ENCODE measurements at regions not wholly inside any gene's neighbourhood (a gene's known extent, or its start where the extent isn't known, plus 50 kb on each side); places are given as distances from the start of the nearest gene placed in this dataset.
"Not testable (repeated sequence)": the region's sequence is repeated elsewhere in the genome, so short reads cannot be mapped to it uniquely, and the experiment has no call there.

DNA sequence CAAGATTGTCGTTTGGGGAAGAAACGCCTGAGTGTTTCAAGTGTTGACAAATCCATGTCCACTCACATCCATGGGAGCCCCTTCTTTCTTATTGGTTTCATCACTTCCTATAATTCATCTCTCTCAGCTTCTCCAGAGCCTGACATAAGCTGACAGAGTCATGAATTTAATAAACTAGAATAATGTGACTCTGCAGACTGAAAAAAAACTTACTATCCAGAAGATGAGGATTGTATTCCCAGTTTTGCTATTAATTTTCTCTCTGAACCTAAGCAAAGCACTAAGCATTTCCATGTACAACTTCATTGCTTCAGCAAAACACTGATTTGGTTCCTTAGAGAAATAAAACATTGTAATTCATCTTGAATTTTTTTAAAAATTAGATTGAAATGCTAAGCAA is 691.8 kb downstream of the MTRR start:
- H3K36me3 Mint-ChIP-seq (ENCODE audit: low read depth): no peaks in the 10 kb centered on the region
- no peaks in the 10 kb centered on the region for H3K9me3 Mint-ChIP-seq
- TF ChIP-seq, protein P1, sequence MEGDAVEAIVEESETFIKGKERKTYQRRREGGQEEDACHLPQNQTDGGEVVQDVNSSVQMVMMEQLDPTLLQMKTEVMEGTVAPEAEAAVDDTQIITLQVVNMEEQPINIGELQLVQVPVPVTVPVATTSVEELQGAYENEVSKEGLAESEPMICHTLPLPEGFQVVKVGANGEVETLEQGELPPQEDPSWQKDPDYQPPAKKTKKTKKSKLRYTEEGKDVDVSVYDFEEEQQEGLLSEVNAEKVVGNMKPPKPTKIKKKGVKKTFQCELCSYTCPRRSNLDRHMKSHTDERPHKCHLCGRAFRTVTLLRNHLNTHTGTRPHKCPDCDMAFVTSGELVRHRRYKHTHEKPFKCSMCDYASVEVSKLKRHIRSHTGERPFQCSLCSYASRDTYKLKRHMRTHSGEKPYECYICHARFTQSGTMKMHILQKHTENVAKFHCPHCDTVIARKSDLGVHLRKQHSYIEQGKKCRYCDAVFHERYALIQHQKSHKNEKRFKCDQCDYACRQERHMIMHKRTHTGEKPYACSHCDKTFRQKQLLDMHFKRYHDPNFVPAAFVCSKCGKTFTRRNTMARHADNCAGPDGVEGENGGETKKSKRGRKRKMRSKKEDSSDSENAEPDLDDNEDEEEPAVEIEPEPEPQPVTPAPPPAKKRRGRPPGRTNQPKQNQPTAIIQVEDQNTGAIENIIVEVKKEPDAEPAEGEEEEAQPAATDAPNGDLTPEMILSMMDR (IDR thresholded peaks at IDR 0.05): no peak
- H3K27me3 Mint-ChIP-seq (ENCODE audit: insufficient read depth): peaks cover 3% of the 10 kb centered on the region; the same call in 1 of the 2 replicates
- H3K4me1 Mint-ChIP-seq (ENCODE audit: low read depth): no peaks in the 10 kb centered on the region
- H3K27ac Mint-ChIP-seq: no peak overlapping the region
- no peak for DNase-seq
- no peak overlapping the region for H3K4me3 Mint-ChIP-seq

DNA sequence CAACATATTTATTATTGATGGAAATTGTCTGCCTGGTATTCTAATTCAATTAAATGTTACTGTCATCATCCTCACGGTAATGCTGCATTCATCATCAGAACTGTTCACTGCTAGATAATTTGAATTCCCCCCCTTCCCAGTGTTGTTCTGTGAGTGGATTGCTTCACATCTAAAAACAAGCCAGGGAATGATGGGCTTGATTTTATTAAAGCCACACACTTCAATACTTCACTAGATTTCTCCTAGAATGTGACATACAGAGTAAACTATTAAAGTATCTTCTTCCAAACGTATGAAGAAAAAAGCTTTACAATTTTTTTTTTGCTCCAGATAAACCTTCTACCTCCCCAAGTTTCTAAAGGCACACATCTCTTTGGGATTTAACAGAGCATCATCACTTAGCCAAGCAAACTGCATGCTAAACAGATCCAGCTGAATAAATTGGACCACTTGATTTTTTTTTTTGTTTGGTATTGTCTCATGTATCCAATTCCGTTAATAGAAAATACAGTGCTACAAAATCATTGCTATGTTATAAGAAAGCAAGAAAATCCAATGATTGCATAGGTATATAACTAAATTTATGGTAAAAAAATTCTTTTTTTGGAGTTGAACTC is 692.4 kb downstream of the MTRR start:
- peaks cover 3% of the 10 kb centered on the region; the same call in 1 of the 2 replicates for H3K27me3 Mint-ChIP-seq (ENCODE audit: insufficient read depth)
- H3K36me3 Mint-ChIP-seq (ENCODE audit: low read depth): no peaks in the 10 kb centered on the region
- no peak overlapping the region for H3K4me3 Mint-ChIP-seq
- H3K9me3 Mint-ChIP-seq: no peaks in the 10 kb centered on the region
- no peaks in the 10 kb centered on the region for H3K4me1 Mint-ChIP-seq (ENCODE audit: low read depth)
- no peak for DNase-seq
- H3K27ac Mint-ChIP-seq: no peak overlapping the region
- TF ChIP-seq, protein P1 (IDR thresholded peaks at IDR 0.05): no peak

DNA sequence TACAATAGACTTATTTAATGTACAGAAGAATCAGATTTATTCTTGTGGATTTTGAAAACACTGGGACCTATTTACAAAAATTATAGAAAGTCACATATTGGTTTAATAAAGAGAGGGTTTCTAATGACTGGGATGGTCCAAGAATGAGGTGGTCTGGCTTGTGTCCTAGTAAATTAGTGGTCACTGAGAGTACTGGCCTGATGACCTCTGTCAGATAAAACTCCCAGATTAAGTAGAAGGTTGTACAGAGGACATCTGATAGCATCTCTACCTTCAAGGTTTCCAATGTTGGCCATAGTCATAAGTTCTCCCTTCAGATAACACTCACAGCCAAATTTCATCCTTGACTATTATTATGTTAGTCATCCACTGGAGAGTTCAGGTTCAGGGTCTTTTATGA is 692.9 kb downstream of the MTRR start:
- H3K4me1 Mint-ChIP-seq (ENCODE audit: low read depth): no peaks in the 10 kb centered on the region
- TF ChIP-seq, protein P1 (IDR thresholded peaks at IDR 0.05): no peak
- no peaks in the 10 kb centered on the region for H3K9me3 Mint-ChIP-seq
- no peaks in the 10 kb centered on the region for H3K36me3 Mint-ChIP-seq (ENCODE audit: low read depth)
- H3K27me3 Mint-ChIP-seq (ENCODE audit: insufficient read depth): peaks cover 3% of the 10 kb centered on the region; the same call in 1 of the 2 replicates
- no peak for DNase-seq
- H3K4me3 Mint-ChIP-seq: no peak overlapping the region
- H3K27ac Mint-ChIP-seq: no peak overlapping the region

DNA sequence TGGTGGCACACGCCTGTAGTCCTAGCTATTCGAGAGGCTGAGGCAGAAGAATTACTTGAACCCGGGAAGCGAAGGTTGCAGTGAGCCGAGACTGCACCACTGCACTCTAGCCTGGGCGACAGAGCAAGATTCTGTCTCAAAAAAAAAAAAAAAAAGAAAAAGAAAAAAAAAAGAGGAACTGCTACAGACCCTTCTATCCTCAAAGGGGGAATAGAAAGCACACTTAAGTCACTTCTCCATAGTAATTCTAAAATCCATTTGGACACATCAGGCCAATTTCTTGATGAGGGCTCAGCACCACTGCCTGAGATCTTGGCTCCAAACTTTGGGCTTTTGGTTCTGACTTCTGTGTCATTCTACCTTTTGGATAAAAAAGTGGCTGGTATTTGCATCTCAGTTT is 694.6 kb downstream of the MTRR start:
- not testable (repeated sequence) for H3K36me3 Mint-ChIP-seq (ENCODE audit: low read depth); H3K27ac Mint-ChIP-seq; DNase-seq; H3K27me3 Mint-ChIP-seq (ENCODE audit: insufficient read depth); H3K9me3 Mint-ChIP-seq; H3K4me3 Mint-ChIP-seq; H3K4me1 Mint-ChIP-seq (ENCODE audit: low read depth)

DNA sequence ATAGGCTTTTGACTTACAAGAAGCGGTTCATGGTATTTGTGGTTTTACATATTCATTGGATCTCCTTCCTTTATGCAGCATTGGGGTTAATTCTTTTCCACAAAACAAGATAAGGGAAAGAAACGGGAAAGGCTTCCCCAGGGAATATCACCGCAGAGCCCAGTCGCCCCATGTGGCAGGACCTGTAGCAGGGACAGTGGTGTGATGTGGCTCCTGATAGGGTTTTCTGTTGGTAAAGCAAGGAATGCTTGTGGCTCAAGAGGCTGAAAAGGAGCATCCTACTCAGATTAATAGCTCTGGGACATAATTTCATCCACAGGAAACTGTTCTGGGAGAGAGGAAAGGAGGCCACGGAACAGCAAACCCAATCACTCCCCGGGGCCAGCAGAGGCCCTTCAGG is 699.9 kb downstream of the MTRR start:
- no peak overlapping the region for H3K4me3 Mint-ChIP-seq
- no peaks in the 10 kb centered on the region for H3K36me3 Mint-ChIP-seq (ENCODE audit: low read depth)
- DNase-seq: no peak
- H3K27ac Mint-ChIP-seq: no peak overlapping the region
- H3K9me3 Mint-ChIP-seq: no peaks in the 10 kb centered on the region
- TF ChIP-seq, protein P1 (IDR thresholded peaks at IDR 0.05): no peak
- H3K27me3 Mint-ChIP-seq (ENCODE audit: insufficient read depth): peaks cover 3% of the 10 kb centered on the region
- H3K4me1 Mint-ChIP-seq (ENCODE audit: low read depth): no peaks in the 10 kb centered on the region

DNA sequence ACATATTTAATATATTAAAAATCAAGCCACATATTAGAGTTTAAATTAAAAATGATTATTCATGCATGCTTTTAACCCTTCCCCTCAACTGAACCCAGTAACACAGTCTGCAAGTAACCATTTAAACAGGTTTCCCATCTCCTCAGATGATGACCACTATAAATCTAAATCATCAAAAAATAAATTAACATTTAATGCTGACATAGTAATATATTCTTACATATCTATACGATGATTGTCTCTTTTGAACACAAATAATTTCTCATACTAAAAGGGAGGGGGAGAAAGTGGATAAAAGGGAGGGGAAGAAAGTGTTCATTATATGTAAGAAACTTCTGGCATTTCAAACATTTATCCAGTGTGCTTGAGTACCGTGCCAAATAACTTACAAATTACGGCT is 701.6 kb downstream of the MTRR start:
- no peak overlapping the region for H3K27ac Mint-ChIP-seq
- DNase-seq: no peak
- no peaks in the 10 kb centered on the region for H3K4me1 Mint-ChIP-seq (ENCODE audit: low read depth)

More for the DNA sequence above, 701.6 kb downstream of the MTRR start:
- Mint-ChIP-seq H3K4me3 (no peak overlapping the region), H3K9me3 (no peaks in the 10 kb centered on the region), H3K27me3 (ENCODE audit: insufficient read depth) (peaks cover 3% of the 10 kb centered on the region), H3K36me3 (ENCODE audit: low read depth) (no peaks in the 10 kb centered on the region)
- TF ChIP-seq, protein P1 (IDR thresholded peaks at IDR 0.05): no peak
